ENCODE measurements at regions not wholly inside any gene's neighbourhood (a gene's known extent, or its start where the extent isn't known, plus 50 kb on each side); places are given as distances from the start of the nearest gene placed in this dataset.
A peak's percentile ranks its signal among the peaks of the same experiment; 100 is the strongest.

DNA sequence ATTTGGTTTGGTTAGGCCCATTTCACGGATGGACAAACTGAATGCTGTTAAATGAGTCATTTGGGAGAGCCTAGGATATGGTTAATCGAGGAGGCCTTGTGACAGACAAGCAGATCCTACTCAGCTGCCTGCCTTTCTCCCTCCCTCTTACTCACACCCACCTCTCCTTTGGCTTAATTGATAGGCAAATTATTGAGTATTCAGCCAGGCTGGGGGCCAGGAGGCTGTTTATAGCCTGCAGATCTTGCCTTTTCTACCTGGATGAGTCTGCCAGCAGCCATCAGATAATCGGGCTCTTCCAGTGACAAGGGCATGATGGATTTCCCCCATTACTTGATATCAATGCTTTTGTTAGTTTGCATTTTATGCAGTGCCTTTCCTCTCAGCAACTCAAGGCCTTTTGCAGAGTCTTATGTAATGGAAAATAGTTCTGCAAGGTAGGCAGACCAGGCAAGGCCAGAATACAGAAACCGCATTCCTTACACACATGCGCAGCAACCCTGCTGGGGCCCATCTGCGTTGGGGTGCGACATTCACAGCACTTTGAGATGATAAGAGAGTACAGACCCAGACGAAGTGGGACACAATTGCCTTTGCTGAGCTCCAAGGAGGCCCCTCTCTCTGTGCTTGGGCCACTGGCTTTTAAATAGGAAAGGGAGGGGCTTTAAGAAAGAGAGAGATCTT, 96.2 kb upstream of the ATP6AP2 start:
- no peak for DNase-seq

DNA sequence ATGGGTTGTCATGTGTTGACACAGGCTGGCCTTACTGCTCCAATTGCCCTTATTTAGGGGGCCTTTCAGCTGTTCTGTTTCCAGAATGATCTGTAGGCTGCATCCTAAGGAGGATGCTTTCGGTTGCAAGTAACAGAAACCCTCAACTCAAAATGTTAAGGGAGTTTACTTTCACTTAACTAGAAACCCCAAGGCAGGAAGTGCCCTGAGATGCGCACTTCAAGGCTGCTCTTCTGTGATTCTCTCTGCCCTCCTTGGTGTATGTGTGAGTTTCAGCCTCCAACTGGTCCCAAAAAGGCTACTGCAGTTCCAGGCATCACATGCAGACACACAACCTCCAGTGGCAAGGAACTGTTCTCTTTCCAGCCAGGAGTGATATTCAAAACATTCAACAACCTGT, 97.3 kb upstream of the ATP6AP2 start:
- DNase-seq, result no peak

DNA sequence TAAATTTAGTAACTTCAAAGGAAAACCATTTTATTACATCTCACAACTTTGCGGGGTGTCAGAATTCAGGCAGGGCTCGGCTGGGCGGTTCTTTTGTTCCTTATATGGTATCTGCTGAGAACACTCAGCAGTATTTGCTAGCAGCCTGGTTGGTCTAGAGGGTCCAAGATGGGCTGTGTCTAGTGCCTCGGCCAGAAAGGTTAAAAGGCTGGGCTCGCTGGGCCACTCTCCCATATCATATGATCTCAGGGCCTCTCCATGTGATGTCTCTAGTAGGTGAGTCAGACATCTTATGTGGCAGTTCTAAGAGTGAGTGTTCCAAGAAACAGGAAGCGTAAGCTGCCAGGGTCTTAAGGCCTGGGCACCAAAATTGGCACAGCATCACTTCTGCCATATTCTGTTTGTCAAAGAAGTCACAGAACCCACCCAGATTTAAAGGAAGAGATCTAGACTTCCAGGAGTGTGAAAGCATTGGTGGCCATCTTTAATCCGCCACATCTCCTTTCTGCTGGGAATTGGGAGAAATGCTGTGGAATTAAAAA, 100.9 kb upstream of the ATP6AP2 start:
- DNase-seq, result no peak

GRCh38 chrX:40478474-40479065, 102.2 kb upstream of the ATP6AP2 start:
- DNase-seq, result no peak

DNA sequence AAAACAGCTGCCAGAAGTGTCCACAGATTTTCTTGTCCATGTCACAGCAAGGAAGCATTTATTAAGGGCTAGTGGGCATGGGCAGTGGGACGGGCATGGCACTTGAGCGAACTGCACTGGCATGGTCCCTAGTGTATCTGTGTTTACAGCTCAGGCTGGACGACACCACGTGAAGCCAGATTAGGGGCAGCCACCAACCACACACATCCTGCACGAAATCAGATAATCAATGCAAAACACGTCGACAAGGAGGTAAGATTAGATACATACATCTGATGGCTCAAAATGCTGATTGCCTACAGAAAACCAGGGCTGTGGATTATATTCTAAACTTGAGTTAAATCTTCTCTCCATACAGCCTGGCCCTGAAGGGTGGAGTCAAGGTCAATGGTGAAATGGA, 103.8 kb upstream of the ATP6AP2 start:
- DNase-seq, result no peak

DNA sequence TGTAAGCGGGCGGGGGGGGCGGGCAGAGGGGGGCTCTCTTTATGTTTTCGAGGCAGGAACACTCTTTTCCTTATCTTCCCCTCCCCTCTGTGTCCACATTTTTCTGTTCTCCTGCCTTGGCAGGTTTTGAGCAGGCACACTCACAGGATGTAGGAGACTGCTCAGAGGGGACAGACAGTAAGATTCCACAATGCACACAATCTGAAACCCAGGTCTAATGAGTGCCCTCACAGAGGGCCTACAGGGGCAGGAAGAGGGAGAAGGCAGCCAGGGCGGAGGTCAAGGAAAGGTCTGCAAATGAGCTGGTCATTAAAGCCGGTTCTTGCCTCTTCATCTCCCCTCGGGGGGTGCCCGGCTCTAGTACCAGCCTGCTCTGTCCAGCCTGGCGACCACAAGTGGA, 106.1 kb upstream of the ATP6AP2 start:
- no peak for DNase-seq

- no peak for DNase-seq
These were observed 106.6 kb upstream of the ATP6AP2 start for GRCh38 chrX:40474205-40474626.

DNA sequence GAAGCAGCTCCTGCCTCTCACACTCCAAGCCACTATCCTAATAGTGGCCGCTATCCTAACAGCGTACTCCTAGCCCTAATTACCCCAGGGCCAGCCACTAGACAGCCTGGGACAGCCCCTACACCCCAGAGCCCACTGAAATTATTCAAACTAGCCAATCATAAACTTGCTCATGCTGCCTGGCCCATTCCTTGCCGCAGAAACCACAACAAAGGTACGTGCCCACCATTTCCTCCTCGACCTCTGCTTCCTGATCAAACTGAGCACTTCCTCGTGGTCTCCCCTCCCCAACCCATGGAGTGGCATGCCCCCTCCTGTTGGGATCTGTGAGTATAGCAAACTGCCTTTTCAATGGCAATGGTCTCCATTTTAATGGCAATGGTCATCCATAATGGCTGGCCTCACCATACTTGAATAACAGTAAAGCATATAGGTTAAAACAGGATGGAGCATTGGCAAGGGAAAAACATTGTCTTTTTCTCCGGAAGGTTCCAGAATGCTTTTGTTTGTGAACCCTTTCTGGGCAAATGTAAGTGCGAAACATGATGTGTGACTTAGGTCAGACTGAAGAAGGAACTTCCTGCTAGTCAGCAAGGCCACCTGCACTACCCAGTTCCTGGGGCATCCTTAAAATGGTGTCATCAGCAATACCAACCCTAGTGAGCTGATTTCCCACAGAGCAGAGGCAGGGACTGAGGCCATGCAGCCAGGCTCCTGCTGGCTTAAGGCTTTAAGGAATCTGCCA, 107.1 kb upstream of the ATP6AP2 start:
- no peak for DNase-seq

DNA sequence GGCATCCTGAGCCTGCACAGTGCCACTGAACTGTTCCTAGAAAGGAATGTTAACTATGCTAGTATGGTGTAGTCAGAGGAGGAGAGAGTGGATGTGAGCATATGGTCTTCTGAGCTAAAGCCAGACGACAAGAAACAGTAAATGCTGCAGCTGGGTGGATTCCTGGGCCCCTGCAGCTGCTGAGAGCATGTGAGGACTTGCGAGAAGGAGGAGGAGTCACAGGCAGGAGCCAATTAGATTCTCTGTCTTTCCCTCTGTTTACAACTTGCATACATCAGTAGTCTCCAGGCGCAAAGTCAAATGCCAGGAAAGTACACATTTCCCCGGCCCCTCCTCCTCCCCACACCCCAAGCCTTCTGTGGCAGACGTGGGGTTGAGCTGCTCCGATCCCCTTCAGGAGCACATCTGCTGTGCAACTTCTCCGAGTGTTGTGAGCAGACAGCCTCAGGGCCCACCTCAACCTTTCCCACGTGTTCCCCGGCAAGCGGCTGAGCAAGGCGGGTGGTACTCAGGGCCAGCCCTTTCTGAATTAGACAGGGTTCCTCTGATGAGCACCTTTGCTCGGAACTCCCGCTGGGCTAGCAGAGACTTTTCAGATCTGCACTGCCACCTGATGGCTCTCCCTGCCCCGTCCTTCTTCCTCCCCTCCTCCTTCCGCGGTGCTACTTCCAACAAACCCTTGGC, 108.7 kb upstream of the ATP6AP2 start:
- DNase-seq, result no peak

DNA sequence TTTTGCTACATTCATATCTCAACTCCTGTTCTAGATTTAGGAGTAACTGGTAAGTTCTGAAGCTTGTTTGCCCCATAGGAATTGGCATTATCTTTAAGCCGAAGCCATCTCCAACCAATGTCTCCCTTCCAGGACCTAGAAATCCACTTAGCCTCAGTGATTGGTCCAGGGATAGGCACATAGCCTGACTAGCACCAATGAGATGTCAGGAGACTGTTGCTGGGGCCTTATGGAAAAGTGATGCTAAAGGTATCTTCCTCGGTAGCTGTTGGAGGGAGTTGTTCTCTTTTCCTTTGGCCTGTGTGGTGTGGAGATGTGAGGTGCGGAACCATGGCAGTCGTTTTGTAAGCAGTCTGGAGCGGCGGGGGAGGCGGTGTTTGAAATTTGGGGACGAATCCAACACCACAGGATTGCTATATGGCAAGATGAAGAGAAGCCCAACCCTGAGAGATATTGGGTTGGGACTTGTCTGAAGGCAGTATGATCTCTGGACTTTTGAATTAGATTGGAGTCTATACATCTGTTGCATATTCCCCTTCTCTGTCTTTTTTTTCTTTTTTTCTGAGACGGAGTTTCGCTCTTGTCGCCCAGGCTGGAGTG, 109.8 kb upstream of the ATP6AP2 start:
- DNase-seq, result no peak

- DNase-seq, result no peak
These were observed 111.5 kb upstream of the ATP6AP2 start for GRCh38 chrX:40469316-40469715.

GRCh38 chrX:40468033-40468846, 112.5 kb upstream of the ATP6AP2 start:
- peak; percentile 55 for DNase-seq

DNA sequence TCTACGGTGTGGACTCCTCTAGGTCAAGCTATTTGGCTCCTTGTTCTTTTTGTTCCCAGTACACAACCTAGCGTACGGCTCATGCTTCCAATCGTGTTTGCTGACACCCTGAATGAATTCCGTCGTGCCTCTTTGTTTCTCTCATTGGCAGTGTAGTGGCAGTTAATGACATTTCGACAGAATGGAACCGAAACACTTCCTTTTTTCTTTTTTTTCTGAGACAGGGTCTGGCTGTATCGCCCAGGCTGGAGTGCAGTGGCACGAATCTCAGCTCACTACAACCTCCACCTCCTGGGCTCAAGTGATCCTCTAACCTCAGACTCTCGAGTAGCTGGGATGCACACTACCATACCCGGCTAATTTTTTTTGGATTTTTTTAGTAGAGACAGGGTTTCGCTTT, 113.3 kb upstream of the ATP6AP2 start:
- no peak for DNase-seq

- no peak for DNase-seq
These were observed 114.8 kb upstream of the ATP6AP2 start for GRCh38 chrX:40465735-40466551.

DNA sequence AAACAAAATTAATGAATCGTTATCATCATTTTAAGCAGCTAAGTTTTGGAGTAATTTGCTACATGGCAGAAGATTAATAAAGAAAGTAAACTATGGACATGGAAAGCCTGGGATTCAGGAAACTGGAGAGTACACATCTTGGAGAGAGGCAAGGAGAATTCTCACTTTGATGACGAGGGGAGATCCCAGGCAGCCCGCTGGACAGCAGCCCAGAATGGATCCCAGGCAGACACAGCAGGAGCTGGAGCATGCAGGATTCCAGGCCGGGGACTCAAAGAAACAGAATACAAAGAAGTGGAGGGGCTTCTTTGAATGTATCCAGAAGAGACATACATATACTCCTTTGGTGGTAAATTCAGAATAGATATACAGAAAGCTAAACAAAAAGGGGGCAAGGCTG, 118.0 kb upstream of the ATP6AP2 start:
- no peak for DNase-seq

- DNase-seq, result no peak
These were observed 119.8 kb upstream of the ATP6AP2 start for GRCh38 chrX:40460926-40461325.

DNA sequence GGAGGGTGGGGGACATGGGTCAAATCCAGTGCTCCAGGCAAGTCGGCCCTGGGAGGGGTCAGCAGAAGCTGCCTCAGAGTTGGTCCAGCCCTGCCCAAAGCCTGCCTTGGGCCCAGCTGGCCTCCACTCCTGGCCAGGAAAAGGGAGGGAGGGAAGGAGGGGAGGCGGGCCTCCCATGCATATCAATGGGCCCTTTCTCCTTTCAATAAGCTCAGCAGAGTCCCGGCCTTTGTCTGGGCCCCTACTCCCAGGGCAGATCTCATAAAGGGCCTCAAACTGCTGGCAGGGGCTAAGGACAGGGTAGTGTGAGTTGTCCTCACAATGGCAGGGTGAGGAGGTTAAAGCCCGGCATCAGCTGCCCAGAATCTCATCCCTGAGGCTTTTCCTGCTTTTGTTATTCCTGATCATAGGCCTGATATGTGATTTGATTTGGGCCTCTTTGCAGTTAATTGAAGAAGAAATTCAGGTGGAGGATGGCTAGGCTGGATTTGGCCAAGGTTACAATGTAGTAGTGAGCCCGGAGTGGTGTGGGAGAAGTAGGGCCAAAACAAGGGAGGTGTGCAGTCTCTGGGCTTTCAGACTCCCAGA, 121.1 kb upstream of the ATP6AP2 start:
- no peak for DNase-seq

- DNase-seq, result no peak
These were observed 123.4 kb upstream of the ATP6AP2 start for GRCh38 chrX:40457406-40457805.

GRCh38 chrX:40452031-40452430, 128.7 kb upstream of the ATP6AP2 start:
- DNase-seq, result no peak

- no peak for DNase-seq
These were observed 130.6 kb upstream of the ATP6AP2 start for GRCh38 chrX:40449956-40450706.

Data from activated CD4-positive, alpha-beta T cell treated with anti-CD3 and anti-CD28 coated beads, Interleukin-10, Interleukin-2, amounts not matched to agents 100 ng/mL and 50 ng/mL, durations not matched to agents 16 hours and 8 hours (primary cell).